Hematopoietic multipotent progenitor cell (in vitro differentiated cells): ENCODE measurements at regions not wholly inside any gene's neighbourhood (a gene's known extent, or its start where the extent isn't known, plus 50 kb on each side); places are given as distances from the start of the nearest gene placed in this dataset.
A peak's percentile ranks its signal among the peaks of the same experiment; 100 is the strongest.
"Not testable (repeated sequence)": the region's sequence is repeated elsewhere in the genome, so short reads cannot be mapped to it uniquely, and the experiment has no call there.

ENCODE experiments used
- DNase-seq, 3 donors: peaks; one replicate each; pipeline ENCODE4 v3.0.0-alpha.2; 2011 to 2015; ENCODE audit warnings: low read depth in 2 of 3, low spot score in 2 of 3

DNA sequence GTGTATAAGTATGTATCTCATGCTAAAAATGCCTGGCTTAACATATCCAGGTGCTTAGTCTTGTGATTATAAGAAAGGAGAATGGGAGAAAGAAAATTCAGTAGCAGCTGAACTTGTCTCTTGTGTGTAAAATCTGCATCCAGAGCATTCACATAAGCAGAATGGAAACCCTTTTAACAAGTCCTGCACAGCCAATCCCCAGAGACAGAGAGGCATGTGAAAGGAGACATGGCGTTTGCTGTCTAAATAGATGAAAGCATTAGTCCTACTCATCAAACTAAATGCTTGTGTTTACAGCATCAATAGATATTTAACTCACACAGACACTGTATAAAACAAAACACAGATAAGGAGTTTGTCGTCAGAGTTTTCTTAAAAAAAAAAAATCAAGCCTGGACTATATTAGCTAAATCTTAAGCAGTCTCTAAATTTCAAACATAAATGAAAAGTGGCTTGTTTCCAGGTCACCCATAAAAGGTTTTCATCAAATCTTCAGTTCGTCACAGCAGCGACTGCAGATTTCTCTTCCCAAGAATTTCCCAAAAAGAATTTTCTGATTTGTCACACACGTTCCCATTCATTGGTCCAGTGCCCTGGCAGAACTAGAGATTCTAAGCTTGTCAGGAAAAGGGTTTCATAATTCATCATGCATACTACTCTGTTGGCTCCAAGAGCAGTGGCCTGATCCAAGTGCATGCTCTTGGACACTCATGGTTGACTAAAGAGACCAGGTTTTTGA lies 249.2 kb downstream of the BTG1 start:
- DNase-seq, result no peak

DNA sequence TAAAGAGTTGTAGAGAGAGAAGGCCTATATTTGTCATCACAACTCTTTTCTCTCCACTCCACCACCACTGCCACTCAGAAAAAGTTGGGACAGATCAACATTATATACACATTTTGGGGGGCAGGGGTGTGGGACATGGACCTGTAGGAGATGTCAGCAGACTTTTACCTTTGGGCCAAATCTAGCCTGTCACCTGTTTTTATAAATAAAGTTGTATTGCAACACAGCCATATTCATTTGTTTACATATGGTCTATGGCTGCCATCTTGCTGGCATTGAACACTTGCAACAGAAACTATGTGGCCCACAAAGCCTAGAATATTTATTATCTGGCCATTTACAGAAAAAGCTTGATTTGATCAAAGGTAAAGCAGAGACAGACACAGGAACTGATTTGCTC lies 250.7 kb downstream of the BTG1 start:
- no peak for DNase-seq

DNA sequence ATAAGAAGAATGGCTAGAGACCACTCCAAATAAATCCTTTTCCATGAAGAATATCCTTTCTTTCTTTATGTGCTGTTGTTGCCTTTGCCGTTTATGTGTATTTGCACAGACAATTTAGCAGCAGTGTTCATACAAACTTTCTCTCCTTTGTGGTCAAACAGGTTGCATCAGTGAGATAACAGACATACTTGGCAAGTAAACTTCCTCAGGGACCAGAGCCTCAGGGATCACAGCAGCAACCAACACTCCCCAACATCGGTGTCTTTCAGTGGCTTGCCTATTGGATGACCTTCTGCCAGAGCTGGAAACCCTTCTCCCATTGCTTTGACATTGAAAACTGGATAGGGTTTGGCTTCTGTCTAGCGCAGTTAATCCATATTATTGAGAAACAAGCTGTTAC lies 252.2 kb downstream of the BTG1 start:
- no peak for DNase-seq

DNA sequence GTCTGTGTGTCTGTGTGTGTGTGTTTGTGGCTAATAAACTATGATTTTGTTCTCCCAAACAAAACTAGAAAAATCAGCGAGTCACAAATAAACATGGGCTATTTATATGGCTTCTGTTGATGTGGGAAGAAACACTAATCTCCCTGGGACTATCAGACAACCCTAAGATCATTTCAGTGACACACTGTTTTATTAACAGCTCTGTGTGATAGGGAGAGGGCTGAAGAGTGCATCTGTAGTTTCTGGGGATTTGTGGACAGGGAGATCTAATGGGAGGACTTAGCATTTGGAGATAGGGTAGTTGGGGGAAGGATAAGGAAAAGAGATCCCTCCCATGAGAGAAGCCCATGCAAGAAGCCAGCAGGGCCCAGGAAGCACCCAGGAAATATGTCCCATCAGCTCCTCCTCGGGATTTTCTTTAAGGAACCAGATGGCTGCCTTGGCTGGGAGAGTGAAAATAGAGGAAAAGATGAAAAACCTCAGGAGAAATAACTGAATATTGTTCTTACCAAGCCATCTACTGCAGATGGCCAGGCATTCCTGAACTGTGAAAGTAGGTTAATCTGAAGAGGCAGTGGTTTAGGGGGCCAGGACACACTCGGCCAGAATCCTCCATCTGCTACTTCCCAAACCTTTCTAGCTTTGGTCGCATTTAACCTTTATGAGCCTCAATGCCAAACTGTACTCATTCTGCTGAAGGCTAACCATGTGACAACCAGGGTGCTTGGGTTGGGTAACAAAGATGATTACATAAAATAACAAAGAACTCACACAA lies 253.4 kb downstream of the BTG1 start:
- no peak for DNase-seq

DNA sequence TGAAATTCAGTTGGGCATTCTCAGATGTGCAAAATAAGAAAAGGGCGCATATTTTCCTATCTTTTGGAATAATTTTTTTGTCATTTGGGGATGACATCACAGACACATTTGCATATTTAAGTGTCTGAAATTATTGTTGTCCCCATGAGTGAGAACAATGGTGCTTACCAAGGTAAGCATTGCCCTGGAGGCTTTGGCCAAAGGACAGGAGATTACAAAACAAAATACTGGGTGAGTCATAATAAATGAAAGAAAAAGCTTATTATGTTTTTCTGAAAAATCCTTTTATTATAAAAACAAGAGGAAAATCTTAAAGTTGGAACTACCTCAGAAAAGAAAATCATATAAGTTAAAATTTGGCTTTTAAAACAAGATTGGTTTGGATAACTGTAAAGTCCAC lies 254.9 kb downstream of the BTG1 start:
- DNase-seq, result no peak

DNA sequence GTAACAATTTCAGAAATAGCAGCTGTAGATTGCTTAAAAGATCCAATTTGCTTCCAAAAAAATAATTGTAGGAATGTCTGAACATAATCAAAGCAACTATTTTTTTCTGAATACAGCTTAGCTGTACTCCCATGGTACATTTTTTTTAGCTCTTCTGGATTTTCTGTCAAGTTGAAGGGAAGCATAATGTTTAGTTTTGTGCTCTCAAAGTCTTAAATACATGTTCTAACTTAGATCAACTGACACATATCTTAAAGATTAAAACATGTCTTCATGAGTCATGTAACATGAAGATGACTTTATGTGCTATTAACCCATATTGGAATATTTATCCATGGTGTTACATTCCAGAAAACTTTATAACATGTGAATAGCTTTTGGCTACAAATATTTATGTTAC lies 255.7 kb downstream of the BTG1 start:
- DNase-seq, result no peak

DNA sequence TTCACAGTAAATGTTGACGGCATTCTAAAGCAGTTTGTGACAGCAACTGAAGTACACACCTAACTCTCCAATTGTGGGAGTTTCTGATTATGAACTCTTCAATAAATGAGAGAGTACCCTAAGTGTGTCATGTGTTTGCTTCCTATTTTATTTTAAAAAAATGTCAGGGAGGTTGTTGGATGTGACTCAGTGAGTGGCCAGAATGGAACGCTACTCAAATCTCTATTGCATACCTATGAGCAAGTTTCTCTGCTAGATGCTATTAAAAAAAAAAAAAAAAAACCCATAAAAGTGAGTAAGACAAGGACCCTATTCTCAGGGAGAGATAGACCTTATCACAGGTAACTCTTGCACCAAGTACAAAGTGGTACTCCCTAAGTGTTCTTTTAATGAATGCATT lies 256.6 kb downstream of the BTG1 start:
- no peak for DNase-seq

DNA sequence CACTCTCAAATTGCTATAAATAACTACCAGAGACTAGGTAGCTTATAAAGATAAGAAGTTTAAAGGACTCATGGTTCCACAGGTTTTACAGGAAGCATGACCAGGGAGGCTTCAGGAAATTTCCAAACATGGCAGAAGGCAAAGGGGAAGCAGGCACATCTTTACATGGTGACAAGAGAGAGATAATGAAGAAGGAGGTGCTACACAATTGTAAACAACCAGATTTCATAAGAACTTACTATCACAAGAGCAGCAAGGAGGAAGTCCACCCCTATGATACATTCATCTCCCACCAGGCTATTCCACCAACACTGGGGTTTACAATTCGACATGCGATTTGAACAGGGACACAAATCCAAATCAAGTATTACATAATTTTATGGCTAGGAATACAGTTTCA lies 257.7 kb downstream of the BTG1 start:
- DNase-seq, result no peak

DNA sequence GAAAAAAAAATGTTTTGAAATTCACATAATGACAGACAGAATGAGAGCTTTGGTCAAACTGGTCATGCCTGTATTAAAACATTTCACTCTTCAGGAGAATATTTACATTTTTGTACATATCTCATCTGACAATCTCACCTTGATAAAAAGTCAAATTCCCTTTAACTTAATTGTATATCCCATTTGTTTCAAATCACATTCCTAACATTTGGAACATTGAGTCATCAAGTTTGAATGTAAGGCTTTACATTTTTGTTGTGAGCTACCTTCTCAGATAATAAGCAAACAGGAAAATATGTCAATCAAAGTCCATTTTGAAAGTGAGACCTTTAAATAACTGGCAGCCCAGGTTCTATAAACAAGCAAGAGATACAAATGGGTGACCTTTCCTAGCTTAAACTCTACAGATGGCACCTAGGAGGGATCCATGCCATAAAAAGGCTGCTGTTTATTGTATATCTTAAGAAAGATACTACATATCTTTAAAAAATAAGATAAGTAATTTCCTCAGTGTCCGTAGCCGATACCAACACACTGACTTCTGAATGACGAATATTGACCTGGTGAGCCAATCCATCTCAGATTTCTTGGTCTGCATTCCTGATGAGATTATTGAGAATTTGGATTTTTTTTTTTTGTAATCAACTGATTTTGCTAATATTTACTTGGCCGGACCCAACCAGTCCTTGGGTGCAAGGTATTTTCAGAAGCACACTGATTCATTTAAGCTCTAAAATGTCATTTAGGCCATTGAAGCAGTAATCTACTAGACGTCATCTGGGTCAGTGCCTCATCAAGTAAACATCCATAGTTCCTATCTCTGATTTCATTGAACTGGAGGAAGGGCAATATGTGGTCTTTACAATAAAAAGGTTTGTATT lies 259.6 kb downstream of the BTG1 start:
- DNase-seq, result no peak

DNA sequence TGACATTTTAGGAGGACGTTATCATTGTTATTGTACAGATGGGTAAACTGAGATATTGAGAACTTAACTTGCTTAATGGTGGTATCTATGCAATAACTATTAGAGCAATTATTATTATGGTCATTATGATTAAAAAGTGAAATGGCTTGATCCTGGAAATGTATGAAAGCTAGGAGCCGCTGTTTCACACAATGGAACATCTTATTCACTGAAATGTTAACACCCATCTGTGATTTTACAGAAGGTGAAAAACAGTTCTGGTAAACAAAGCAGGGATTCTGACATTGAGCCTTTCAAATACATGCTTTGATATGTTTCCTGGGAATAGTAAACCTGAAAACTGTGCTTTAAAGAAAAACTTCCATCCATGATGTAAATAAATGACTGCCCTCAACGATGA lies 261.4 kb downstream of the BTG1 start:
- DNase-seq, result no peak

DNA sequence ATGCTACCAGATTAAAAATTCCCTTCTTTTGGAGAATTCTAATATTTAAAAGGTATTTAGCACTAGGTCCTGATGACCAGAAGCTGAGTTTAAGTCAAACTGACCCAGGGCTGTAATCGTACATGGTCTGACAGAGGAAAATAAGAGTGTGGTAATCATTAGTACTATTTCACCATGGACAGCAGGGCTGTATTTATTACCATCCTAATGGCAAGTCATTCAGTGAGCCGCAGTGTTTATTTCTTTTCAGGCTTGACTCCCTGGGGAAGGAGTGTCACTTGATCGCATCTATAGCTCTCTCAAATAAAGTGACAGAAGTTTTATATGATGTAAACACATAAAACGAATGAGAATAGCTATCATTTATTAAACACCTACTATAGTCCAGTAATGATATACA lies 261.8 kb downstream of the BTG1 start:
- no peak for DNase-seq

DNA sequence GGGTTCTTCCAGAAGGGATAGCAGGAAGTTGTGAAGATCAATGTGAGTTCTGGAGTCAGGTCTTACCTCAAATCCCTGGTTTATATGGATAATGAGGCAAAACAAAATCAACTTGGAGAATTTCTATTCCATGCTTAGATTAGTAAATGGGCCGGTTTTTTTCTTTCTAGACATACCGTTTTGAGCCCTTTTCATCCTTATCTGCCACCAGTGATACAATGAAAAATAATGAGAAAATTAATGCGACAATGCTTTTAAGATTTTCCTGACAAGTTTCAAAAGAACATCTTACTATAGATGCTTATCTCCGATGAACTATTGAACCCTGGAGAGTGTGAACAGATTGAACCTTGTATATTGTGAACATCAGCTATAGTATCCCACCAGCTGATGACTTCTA lies 262.7 kb downstream of the BTG1 start:
- no peak for DNase-seq

DNA sequence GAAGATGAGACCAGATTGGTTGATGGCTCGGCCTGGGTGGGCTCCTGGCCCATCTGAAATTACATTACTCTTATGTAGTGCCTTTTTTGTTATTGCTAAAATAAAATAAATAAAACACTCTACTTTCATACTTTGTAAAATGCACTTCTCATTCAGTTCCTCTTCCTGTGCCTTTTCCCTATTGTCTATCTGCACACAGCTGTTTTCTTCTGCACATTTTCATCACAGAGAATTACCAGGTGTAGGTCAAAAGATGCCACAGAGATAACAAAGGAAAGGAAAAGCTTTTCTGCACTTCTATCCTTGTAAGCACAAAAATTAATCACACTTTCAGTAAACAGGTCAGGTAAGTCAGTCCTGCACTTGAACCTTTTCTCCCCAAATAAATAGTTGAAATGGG lies 265.1 kb downstream of the BTG1 start:
- no peak for DNase-seq

DNA sequence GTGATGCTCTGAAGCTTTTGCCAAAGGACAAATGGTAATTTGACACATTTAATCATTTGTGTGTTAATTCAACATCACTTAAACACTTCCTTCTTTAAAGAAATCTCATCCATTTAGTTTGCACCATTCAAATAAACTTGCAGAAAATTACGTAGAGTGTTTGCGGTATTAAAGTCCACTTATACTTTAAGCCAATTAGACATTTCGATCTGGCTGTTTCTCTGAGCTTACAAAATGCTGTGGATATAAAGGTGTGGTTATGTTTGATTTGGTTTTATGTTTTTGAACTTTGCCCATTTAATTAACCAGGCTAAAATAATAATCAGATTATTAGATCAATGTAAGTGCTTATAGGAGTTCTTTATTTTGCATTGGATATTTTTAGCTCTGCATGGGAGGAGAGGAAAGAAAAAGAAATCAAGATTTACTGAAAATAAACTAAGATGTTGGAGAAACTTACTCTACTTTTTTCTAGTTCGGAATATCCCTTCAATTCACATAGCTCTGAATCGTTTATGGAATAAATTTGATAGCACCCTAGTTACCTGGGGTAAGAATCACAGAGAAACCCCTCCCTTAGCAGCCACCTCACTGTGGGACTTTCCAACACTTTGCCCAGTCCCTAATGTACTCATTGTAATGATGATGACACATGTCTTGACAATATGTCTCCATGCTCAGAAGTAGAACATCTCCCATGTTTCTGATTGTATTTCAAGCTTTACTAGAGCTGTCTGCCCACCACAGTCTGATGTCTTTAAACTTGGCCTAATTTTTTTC lies 268.0 kb downstream of the BTG1 start:
- peak in 1 of 3 donors; percentile 28 for DNase-seq

DNA sequence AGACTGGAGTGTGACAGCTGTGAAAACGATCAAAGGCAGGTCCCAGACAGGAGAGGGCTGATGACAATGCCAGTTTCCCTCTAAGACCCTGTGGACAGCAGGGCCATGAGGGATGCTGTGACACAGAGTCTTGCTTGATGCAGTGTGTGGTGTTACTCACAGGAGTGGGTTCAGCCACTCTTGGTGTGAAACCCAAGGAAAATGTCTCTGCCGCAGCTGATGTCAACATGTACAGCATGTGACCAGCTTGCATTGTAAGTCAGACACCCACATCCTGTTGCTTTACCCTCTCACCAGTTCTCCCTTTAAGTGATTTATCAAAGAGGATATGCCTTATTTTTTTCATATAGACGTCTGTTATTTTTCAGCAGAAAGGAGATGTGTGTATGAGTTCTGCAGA lies 268.6 kb downstream of the BTG1 start:
- peak; percentile 57 to 83 (median 71) for DNase-seq

DNA sequence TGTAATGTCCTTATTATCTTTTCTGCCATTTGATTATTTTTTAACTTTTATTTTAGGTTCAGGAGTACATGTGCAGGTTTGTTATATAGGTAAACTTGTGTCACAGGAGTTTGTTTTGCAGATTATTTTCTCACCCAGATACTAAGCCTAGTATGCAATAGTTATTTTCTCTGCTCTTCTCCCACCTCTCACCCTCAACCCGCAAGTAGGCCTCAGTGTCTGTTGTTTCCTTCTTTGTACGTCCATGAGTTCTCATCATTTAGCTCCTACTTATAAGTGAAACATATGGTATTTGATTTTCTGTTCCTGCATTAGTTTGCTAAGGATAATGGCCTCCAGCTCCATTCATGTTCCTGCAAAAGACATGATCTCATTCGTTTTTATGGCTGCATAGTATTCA lies 270.0 kb downstream of the BTG1 start:
- not testable (repeated sequence) for DNase-seq

DNA sequence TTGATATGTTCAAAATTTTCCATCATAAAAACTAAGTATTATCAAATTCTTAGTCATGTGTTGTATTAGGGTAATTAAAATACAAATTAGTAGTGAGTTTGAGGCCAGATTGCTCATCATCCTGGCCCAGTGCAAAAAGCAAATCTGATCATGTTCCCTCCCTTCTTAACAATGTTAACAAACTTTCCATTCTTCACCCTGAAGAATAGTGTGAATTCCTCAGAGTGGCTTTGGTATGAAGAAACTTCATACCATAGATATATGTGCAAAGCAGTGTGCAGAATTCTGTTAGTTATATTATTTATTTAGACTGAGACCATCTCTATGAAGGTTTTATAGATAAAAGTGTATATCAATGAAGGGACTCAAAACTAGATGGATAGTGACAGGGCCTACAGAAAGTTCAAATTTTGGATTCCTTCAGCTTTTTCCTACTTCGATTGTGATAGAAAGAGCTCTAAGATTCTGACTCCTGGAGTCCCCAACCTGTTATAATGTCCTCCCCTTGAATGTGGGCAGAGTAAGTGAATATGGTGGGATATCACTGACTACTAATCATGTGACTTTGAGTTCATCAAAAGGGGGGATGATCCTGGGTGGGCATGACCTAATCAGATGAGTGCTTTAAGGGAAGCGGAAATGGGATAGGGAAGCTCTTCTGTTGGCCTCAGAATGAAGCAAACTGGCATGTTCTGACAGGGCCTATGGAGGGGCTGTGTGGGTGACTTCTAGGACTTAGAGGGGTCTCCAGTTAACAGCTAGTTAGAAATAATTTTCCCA lies 271.4 kb downstream of the BTG1 start:
- no peak for DNase-seq

DNA sequence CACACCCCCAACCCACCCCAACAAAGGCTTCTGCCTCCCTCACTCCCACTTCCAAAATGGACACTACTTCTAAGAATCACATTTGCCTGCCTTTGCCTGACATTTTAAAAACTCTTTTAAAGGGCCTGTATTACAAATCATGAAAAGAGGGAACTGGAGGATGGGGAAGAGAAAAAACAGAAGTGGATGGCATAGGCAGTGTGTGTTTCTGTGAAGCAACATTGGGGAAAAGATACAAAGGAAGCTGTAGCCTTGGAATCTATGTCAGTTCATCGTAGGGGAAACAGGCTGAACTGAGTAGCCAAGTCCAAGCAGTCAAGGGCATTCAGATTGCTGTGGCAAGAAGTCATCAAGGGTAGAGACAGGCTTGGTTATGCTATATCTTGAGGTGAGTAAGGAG lies 273.9 kb downstream of the BTG1 start:
- peak in 1 of 3 donors; percentile 4 for DNase-seq

DNA sequence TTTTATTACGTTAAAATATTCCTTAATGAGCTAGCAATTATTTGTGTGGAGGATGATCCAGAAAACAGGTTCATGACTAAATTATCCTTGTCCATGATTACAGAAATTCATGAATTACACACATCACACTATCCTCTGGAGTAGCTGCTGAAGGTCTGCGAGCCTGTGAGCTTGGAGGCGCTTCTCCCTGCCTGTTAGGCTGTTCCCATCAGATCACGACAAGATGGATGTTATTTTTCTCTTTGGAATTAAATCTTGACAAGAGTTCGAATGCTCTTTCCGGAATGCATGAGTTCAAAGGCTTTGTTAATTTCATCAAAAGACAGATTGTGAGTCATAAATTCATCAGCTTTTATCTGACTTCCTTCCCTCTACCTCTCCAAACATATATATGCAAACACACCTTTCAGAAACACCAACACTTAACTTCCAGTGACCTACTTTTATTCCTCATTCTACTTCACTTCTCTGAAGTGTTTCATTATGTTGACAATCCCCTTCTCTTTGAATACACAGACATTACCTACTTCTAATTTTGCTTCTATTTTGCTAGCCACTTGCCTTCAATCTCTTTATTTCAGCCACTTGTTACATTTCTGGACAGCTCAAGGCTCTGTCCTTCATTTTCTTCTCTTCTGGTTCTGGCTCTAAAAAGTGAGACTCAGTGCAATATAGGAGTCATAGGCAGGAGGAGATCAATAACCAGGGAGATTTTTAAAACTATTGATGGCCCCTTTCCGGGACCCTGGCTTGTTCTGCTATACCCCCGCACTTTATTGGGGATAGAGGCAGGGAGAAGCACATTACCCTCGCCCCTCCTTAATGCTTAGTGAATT lies 274.6 kb downstream of the BTG1 start:
- no peak for DNase-seq
